ENCODE measurements at regions not wholly inside any gene's neighbourhood (a gene's known extent, or its start where the extent isn't known, plus 50 kb on each side); places are given as distances from the start of the nearest gene placed in this dataset.

GRCh38 chr13:39955560-39955959 lies 300.1 kb downstream of the COG6 start:
- TF ChIP-seq CTCF (IDR thresholded peaks at IDR 0.05) (no peak), POLR2A (IDR thresholded peaks at IDR 0.05) (no peak)

Data from right lobe of liver (tissue), 4 donors.